Nucleus accumbens (tissue), 56 donors: ENCODE measurements at regions not wholly inside any gene's neighbourhood (a gene's known extent, or its start where the extent isn't known, plus 50 kb on each side); places are given as distances from the start of the nearest gene placed in this dataset.

Experiments
- DNase-seq, 56 donors: peaks; one replicate each; lab custom pipeline; 2025; lab: John Stamatoyannopoulos, UW

DNA sequence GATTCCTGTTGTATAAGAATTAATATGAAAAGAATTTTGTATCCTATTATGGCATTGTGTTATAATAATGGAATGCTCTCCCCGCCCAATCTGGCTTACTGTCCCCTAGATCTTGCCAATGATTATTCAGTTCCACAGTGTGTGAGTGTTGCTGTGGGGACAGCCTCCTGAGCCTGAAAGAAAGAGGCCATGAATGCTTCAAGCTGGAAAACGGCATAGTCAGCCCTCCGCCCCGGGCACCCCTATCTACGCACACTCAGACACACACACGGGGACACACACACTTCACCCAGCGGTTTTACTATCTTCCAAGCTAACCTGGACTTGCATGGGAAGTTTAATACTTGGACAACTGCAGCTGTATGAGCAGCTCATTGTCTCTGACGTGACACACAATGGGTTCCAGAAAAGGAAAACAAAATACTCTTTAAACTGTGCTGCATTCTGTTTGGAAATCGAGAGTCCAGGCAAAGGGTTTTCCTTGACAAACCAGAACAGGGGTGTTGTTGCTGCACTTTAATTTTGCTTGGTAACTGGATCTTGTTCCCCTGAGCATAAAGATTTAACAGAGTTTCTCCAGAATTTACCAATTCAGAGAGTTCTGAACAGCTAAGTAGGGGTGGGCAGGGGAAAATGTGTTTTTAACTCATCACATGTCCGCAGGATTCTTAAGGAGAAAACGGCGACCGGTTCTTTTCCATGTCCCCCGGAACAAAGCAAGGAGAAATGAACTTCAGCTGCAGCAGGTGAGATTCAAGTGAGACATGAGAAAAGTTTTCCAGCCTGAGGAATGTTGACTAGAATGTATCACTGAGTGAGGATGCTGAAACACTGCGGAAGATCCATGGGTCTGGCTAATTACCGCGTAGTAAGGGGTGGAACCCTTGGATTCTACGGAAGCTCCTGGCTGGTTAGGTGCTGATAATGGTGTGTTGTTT lies 472.9 kb downstream of the FOXO1 start:
- DNase-seq = peak in 48 of 56 donors; percentile 8 to 79 (median 51)

DNA sequence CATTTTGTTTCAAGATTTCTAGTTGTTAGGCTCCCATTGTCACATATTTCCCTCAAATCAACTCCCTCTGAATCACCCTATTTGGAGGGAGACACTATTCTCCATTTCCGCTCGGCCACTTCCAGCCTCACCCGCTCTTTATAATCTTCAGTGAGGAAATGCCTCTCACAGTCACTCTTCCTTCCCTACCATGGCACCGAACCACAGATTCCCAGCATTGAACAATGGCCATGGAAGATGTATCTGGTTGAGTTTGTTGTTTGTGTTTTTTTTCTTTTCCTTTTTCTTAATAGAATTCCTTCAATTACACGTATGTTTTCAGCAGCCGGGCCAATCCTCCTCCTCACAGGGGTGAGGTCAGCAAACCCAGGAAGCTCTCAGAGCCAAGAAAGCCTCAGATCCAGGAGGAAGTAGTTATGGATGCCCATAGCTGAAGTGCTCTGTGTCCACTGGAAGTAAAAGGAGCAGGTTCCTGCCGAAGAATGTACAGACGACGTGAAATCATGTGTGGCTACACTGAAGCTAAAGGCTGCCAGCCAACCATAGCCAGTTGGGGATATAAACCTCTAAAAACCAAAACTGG lies 472.1 kb downstream of the FOXO1 start:
- no peak for DNase-seq

DNA sequence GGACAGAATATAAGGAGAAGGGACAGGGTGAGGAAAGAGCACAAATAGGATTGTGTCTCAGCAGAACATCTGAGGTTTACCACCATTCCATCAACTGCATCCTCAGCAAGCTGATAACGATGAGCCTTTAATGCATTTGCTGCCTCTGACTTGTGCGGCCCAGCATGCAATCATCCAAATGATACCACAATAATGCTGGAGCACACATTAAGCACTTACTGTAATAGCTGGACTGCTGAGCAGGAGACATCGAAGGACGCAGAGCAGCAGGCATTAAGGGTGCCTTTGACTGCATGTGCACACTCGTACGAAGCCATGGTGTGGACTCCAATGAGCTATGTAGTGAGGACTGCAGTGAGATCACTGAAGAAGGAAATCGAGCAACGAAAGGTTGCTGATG lies 469.4 kb downstream of the FOXO1 start:
- DNase-seq = no peak

DNA sequence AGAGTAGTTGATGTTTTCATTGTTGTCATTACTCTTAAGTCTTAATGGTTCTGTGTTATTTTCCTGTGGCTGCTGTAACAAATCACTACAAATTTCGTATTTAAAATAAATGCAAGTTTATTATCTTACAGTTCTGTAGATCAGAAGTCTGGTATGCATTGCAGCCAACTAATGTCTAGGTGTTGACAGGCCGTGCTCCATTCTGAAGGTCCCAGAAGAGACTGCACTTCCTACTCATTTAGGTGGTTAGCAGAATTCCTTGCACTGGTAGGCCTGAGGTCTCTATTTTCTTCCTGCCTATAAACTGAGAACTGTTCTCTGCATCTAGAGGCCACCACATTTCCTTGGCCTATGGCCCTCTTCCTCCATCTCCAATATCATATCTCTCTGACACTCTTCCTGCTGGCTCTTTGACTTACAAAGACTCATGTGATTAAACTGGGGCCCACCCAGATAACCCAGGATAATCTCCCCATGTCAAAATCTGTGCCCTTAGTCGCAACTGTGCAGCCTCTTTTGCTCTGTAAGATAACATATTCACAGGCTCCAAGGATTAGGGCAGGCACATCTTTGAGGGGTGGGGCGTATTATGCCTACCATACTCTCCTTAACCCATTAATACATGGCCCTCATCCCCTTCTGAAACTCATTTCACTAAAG lies 468.4 kb downstream of the FOXO1 start:
- no peak for DNase-seq

DNA sequence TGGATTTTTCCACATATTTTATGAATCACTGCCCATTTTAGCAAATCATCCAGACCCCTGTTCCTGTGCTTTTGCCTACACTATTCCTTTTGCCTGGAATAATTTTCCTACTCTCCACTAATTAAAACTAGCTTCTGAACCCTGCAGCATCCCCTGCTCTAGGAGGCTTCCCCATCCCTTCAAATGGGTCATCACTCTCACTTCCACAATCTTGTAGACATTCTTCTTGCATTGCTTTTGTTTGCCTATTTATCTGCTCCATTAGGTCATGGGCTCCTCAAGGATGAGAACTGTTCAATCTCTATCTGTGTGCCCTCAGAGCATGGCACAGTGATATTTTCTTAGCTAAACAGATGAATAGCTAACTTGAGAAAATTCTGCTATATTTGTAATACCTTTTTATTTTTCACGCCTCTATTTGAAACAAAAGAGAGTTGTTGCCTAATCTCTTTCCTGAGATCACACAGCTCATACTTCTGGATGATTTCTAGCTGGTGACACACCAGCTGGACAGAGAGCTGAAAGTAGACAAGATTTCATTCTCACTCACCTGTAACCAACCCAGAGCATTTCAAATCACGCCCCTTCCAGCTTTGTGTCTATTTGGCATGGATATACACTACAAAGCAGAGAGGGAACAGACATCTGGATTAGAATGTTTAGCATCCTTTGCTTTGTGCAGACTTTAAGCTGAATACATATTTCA lies 466.0 kb downstream of the FOXO1 start:
- DNase-seq = no peak

DNA sequence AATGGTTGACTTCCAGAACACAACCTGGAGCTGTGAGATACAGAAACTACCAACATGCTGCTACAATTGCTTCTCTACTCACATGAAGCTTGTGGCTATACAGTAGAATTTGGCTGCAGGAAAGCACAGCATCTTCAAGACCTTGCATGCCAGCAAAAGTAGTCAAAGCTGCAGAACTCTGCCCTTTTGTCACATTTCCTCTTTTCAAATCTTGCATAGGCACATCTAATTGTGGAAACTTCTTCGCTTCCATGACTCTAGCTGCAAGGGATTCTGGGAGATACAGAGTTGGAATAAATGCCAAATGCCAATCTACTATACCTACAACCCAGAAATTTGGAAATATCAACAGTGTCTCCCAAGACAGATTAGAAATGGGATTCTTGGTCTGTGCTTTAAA lies 462.2 kb downstream of the FOXO1 start:
- no peak for DNase-seq

DNA sequence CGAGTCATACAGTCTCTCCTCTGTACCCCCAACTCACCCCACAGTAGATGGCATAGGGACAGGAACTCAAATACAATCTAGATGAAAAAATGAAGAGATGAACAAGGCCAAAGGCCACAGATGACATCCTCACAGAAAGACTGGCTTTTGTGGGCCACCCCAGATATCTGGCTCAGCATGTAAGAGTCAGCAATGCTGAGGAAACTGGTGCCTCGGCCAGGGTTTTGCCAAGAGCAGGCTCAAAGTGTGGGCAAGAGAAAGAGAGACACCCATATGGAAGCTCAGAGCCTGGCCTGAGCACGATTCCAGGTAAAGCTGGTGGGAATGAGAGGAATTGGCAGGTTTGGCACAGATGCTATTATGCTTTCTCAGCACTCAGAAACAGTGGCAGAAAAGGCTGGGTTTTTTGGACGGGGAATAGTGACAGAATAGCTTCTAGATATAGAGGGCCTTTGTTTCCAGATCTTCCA lies 460.6 kb downstream of the FOXO1 start:
- DNase-seq = peak in 13 of 56 donors; percentile 4 to 55 (median 22)

DNA sequence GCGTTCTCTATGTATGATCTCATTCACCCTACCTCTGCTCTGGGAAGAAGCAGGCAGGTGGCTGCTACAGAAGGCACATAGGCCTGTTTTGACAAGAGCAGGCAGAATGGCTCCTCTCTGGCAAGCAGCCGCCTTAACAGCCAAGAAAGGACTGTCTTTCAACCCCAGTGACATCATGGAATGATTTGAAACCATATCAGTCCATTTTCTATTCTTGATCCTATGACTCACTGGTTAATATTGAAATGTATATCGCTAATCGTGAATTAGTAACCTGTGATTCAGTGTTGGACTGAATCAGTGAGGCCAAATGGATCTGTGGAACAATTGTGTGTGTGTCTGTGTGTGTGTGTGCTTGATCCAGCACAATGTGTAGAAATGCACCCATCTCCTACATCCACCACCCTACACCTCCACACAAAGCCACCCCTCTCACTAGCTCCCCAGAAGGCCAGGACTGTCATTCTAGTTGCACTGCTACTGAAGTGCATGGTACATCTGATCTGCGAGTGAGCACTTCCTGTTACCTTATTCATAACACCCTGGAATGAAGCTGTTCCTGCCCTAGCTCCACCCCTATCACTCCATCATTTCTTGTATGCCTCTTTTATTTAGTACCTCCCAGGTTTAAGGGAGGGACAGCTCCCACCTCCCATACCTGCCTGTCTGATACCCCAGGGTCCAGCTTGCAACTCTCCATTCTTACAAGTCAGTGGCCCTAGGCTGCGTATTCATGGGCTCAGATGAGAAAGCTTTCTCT lies 460.0 kb downstream of the FOXO1 start:
- peak in 10 of 56 donors; percentile 5 to 58 (median 32) for DNase-seq

DNA sequence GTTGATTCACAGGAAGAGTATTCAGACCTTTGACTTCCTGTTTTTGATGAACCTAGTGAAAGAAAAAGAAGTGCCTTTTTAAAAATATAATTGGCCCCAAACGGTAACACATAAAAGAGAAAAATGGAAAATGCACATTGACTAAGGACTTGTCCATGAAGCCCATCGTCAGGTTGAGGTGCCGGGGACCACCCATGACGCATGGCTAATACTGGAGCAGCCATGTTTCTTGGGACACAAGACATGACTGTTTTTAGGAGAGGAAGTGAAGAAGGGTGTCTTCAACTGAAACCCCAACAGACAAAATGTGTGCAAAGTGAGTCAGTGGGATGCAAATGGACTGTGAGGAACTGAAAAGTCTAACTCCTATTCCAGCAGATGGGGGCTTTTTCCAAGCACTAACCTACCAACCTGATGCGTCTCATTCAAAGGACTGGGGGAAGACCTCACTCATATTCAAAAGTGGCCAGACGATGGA lies 459.4 kb downstream of the FOXO1 start:
- no peak for DNase-seq

DNA sequence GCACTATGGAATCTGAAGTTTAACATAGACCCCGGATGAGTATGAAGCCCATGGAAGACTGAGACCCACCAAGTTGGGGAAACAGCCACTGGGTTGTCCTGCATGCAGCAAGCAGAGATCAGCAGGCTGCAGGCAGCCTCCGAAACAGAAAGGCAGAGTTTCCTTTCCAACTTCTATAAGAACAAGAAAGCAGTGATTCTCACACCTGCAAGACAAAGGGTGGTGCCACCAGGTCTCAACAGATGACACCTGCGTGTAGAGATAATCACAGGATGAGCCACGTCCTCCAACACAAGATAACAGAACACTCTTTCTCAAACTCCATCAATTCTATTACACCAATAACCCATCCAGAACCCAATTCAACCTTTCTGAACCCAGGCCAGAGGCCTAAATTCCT lies 457.9 kb downstream of the FOXO1 start:
- no peak for DNase-seq

DNA sequence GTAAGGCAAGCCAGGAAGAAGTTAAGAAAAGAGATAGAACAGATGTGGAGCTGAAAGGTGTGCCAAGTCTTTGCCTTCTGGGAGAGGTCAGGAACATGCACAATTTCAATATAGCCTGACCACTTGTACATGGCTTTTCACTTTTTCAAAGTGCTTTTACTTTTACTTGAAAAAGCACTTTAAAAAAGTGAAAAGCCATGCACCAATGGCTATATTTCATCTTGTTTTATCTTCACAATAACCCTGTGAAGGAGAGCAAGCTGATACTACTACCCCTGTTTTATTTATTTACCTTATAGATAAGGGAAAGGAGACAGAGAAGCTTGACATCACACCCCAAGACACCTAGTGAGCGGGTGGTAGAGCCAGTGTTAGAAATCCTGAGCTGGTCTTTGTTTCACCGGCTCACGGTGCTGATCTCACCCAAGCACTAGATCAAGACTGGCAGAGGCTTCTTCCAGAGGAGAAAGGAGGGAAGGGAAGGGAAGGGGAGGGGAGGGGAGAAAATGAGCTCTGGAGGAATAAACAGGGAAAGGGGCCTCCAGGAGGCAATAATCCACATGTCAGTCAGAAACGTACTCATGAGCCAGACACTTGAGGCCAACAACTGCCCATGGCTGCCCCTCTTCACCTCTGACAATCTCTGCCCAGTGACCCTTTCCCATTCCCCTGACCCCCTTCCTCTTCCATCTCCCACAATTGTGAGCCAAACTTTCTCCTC lies 455.4 kb downstream of the FOXO1 start:
- DNase-seq = no peak

DNA sequence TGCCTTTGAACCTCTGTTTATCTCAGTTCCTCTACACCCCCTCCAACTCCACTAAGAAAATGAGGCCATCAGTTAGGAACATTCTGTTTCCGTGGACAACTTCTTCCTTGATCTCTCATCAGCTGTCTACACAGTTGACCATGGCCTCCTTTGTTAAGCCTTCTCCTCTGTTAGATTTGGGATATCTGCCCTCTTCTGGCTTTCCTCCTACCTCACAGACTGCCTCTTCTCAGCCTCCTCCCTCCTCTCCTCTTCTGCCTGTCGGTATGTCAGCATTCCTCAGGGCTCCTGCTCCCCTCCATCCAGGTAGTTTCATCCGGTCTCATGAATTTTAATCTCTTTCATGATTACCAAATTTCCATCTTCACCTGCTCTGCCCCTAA lies 454.9 kb downstream of the FOXO1 start:
- DNase-seq = no peak

DNA sequence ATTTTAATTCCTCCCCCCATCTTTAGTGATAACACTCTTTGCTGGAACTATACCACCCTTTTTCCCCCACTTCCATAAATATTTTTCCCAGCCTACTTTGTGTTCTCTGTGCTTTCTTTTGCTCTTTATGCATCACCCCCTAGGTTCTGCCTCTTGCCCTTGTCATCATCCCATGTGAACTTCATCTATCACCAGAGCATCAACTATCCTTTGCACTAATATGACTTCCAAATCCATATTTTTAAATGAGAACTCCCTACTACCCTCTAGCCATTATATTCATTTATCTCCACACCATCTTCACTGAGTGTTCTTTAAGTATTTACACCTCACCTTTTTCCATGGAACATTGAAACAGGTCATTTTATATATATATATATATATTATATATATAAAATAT lies 452.7 kb downstream of the FOXO1 start:
- no peak for DNase-seq

DNA sequence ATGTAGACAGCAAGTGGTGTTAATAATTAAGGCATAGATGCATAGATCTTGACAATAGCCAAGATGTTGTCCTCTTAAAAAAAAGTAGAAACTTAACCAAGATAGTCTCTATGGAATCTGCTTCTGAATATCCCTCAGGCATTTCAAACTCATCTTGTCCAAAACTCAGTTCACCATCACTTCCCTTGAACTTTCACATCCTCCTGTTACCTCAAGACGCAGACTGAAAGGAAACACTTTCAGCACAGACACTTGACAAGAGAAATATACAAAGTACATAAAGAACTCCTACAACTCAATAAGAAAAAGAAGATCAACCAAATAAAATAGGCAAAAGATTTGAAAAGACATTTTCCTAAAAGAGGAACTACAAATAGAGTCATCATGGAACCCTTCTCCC lies 451.1 kb downstream of the FOXO1 start:
- DNase-seq = no peak

DNA sequence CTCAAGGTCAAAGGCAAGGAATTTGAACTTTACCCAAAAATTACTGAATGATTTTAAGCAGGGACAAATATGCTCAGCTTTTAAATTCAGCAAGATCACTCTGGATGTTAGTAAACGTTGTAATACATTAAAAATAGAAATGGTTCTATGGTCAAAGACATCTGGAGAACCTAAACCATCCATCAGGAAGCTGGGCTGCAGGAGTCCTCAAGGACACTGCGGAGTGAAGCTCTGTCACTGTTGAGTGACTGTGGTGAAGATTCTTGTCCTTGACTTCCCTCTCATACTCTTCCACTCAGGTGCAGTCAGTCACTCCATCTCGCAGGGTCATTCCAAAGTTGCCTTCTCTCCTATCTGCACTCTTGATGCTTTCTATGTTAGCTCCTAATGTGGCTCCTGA lies 450.7 kb downstream of the FOXO1 start:
- no peak for DNase-seq

DNA sequence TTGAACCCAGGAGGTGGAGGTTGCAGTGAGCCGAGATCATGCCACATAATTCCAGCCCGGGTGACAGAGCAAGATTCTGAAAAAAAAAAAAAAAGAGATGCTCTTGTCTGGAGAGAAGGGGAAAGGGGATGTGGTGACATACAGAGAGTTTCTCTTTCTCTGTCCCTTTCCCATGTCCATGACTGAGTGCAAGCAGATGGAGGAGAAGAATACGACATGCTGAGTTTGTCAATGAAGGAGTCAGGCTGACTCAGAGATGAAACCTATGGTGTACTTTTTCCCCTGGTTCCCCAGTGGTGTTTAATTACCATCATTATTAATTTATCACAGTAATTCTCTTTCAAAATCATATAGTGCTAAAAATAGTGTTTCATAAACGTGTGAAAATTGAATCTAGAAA lies 448.8 kb downstream of the FOXO1 start:
- DNase-seq = no peak

DNA sequence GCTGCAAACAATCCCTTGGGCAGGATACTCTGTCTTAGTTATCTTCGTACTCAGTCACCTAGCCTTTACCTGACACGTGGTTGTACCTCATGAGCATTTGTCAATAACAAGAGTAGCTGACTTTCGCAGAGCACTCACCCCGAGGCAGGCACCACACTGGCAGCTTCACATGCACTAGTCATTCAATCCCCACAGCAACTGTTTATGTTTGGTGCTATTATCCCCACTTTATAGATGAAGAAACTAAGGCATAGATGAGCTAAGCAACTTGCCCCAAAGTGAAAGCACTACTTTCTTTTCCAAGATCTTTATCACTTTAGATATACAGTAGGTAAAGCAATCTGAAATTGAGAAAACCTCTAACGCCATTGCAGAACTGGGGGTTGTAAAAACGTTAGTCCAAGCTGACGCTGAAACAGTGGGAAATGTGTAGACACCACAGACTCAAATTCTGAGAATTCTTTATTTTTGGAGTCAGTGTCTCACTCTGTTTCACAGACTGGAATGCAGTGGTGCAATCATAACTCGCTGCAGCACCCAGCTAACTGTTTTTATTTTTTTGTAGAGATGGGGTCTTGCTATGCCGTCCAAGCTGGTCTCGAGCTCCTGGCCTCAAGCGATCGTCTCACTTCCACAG lies 446.0 kb downstream of the FOXO1 start:
- DNase-seq = no peak

DNA sequence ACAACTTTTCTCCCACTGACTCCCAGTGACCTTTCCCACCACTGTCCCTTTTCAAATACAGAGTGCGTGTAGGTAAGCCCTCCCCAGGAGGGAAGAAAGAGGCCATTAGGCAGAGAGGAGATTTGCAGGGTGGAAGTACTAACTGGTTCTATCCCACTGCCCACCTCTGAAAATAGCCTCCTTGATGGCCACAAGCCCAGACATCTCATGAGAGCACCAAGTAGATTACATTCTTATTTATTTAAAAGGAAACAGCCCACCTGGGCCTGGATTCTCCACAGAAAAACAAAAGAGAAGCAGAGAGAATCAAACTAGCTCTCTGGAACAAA lies 445.3 kb downstream of the FOXO1 start:
- DNase-seq = no peak
